Uterus (tissue), 2 donors: ENCODE measurements at regions not wholly inside any gene's neighbourhood (a gene's known extent, or its start where the extent isn't known, plus 50 kb on each side); places are given as distances from the start of the nearest gene placed in this dataset.

Source experiments
- POLR2A ChIP-seq, 2 donors: fragments of 450-650 bp; IDR thresholded peaks; one replicate each; pipeline ENCODE4 v1.6.1; 2016; ENCODE audit warnings: antibody characterized with exemption in 2 of 2, mild to moderate bottlenecking in 1 of 2, moderate library complexity in 1 of 2
- TF ChIP-seq, protein P1 (sequence below), 4 experiments: fragments of 200-600 bp in 2 of 4; fragments of 450-650 bp in 2 of 4; sonication (generic) in 2 of 4; IDR thresholded peaks; one replicate each; pipeline ENCODE4 v1.5.1; 2016 to 2019; ENCODE audit warnings: antibody characterized with exemption in 4 of 4, mild to moderate bottlenecking in 2 of 4, moderate library complexity in 1 of 4

GRCh38 chr2:195369218-195369587, 287.8 kb upstream of the SLC39A10 start:
- TF ChIP-seq POLR2A (IDR thresholded peaks at IDR 0.05), result no peak
- TF ChIP-seq, protein P1, sequence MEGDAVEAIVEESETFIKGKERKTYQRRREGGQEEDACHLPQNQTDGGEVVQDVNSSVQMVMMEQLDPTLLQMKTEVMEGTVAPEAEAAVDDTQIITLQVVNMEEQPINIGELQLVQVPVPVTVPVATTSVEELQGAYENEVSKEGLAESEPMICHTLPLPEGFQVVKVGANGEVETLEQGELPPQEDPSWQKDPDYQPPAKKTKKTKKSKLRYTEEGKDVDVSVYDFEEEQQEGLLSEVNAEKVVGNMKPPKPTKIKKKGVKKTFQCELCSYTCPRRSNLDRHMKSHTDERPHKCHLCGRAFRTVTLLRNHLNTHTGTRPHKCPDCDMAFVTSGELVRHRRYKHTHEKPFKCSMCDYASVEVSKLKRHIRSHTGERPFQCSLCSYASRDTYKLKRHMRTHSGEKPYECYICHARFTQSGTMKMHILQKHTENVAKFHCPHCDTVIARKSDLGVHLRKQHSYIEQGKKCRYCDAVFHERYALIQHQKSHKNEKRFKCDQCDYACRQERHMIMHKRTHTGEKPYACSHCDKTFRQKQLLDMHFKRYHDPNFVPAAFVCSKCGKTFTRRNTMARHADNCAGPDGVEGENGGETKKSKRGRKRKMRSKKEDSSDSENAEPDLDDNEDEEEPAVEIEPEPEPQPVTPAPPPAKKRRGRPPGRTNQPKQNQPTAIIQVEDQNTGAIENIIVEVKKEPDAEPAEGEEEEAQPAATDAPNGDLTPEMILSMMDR (IDR thresholded peaks at IDR 0.05), result no peak
